PFSK-1 (cell line): ENCODE measurements at regions not wholly inside any gene's neighbourhood (a gene's known extent, or its start where the extent isn't known, plus 50 kb on each side); places are given as distances from the start of the nearest gene placed in this dataset.

Experiments
- FOXP2 ChIP-seq: optimal IDR thresholded peaks from 2 replicates; pipeline ENCODE3; 2011; ENCODE audit warnings: borderline replicate concordance, control low read depth, inconsistent platforms; ENCODE audit not compliant: insufficient read depth; ENCODE audit errors: extremely low read length, extremely low read depth
- POLR2AphosphoS5 ChIP-seq: IDR thresholded peaks from 2 replicates; pipeline ENCODE4 v1.6.1; 2012; ENCODE audit warnings: low read depth, mild to moderate bottlenecking, control low read depth, low read length, moderate library complexity
- REST ChIP-seq, 2 experiments: IDR thresholded peaks; 2 replicates each; pipeline versions ENCODE4 v1.6.1 to v1.8.0; 2011 to 2012; ENCODE audit warnings: low read depth in 2 of 2, low read length in 2 of 2, control low read depth in 1 of 2, inconsistent platforms in 1 of 2, mild to moderate bottlenecking in 1 of 2, moderate library complexity in 1 of 2; ENCODE audit not compliant: insufficient read depth in 1 of 2
- SIN3A ChIP-seq: IDR thresholded peaks from 2 replicates; pipeline ENCODE4 v1.6.1; 2012; ENCODE audit warnings: mild to moderate bottlenecking, low read length, moderate library complexity, borderline replicate concordance; ENCODE audit not compliant: insufficient read depth
- TAF1 ChIP-seq: IDR thresholded peaks from 2 replicates; pipeline ENCODE4 v1.6.1; 2012; ENCODE audit warnings: low read length, control low read depth, borderline replicate concordance; ENCODE audit not compliant: insufficient read depth

- TF ChIP-seq REST (IDR thresholded peaks at IDR 0.05; ENCODE audit: insufficient read depth in 1 of 2, low read depth in 2 of 2, low read length in 2 of 2), result no peak
- TF ChIP-seq TAF1, result no peak
- TF ChIP-seq POLR2AphosphoS5, result no peak
Measured at GRCh38 chr6:156013155-156013554, 557.5 kb upstream of the NOX3 start.

GRCh38 chr6:156009656-156010055, 554.0 kb upstream of the NOX3 start:
- TF ChIP-seq FOXP2 (no peak), TAF1 (no peak)

- no peak for TF ChIP-seq FOXP2
- TF ChIP-seq TAF1, result no peak
- no peak for TF ChIP-seq REST (IDR thresholded peaks at IDR 0.05; ENCODE audit: insufficient read depth in 1 of 2, low read depth in 2 of 2, low read length in 2 of 2)
- TF ChIP-seq POLR2AphosphoS5, result no peak
- no peak for TF ChIP-seq SIN3A
Measured at GRCh38 chr6:156004796-156005195, 549.2 kb upstream of the NOX3 start.

- no peak for TF ChIP-seq FOXP2
- no peak for TF ChIP-seq SIN3A
- TF ChIP-seq POLR2AphosphoS5, result no peak
- no peak for TF ChIP-seq REST (IDR thresholded peaks at IDR 0.05; ENCODE audit: insufficient read depth in 1 of 2, low read depth in 2 of 2, low read length in 2 of 2)
- TF ChIP-seq TAF1, result no peak
Measured at GRCh38 chr6:155996151-155996550, 540.5 kb upstream of the NOX3 start.

- no peak for TF ChIP-seq TAF1
- no peak for TF ChIP-seq POLR2AphosphoS5
- TF ChIP-seq SIN3A, result no peak
Measured at GRCh38 chr6:155995281-155995680, 539.6 kb upstream of the NOX3 start.

GRCh38 chr6:155994086-155994485, 538.4 kb upstream of the NOX3 start:
- no peak for TF ChIP-seq SIN3A
- TF ChIP-seq FOXP2, result no peak
- TF ChIP-seq TAF1, result no peak
- TF ChIP-seq REST (IDR thresholded peaks at IDR 0.05; ENCODE audit: insufficient read depth in 1 of 2, low read depth in 2 of 2, low read length in 2 of 2), result no peak
- TF ChIP-seq POLR2AphosphoS5, result no peak
